Mammary epithelial cell (primary cell): ENCODE measurements at regions not wholly inside any gene's neighbourhood (a gene's known extent, or its start where the extent isn't known, plus 50 kb on each side); places are given as distances from the start of the nearest gene placed in this dataset.

Source experiments
- CTCF ChIP-seq, 2 donors: IDR thresholded peaks in 1 of 2; conservative IDR thresholded peaks in 1 of 2; 2 replicates each; pipeline ENCODE4 v1.5.1; 2011 to 2012; ENCODE audit warnings: inconsistent platforms in 2 of 2, low read length in 2 of 2, mild to moderate bottlenecking in 2 of 2, control low read depth in 1 of 2, low read depth in 1 of 2; ENCODE audit not compliant: insufficient read depth in 1 of 2; ENCODE audit errors: extremely low read depth in 1 of 2
- EZH2 ChIP-seq: IDR thresholded peaks from 2 replicates; pipeline ENCODE4 v1.6.1; 2012; ENCODE audit warnings: low read length, inconsistent platforms, borderline replicate concordance

DNA sequence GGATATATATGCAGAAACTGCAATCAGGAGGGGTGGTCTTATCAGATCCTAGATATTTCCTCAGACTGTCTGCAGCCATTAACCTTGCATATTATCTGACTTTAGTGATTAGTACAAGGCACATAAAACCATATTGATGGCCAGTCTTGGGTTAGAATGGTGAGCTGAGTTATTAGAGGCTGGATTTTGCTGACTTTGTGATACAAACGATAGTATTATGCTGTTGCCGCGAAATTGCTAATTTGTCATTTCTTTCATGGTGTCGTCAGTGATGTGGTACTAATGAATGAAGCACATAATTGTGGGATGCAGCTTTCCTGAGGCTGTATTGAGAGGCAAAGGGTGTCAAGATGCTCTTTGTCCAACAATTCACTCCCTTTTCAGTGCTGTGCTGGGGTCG lies 172.5 kb downstream of the TEX29 start:
- no peak for TF ChIP-seq CTCF (conservative IDR thresholded peaks at IDR 0.05 in 1 of 2, IDR thresholded peaks at IDR 0.05 in 1 of 2; ENCODE audit: extremely low read depth in 1 of 2, insufficient read depth in 1 of 2, low read depth in 1 of 2, low read length in 2 of 2)
- TF ChIP-seq EZH2 = no peak
